SJSA1 (cell line): ENCODE measurements at regions not wholly inside any gene's neighbourhood (a gene's known extent, or its start where the extent isn't known, plus 50 kb on each side); places are given as distances from the start of the nearest gene placed in this dataset.

Source experiments
- DNase-seq, 2 experiments: peaks; one replicate each; pipeline ENCODE4 v3.0.0-alpha.2; 2015 to 2020; ENCODE audit warnings: low spot score in 2 of 2, low read depth in 1 of 2
- H3K27ac ChIP-seq: fragments of 250-450 bp; sonication (Bioruptor Pico); 2 replicates; pipeline ENCODE4 v1.5.1; 2020; ENCODE audit warnings: mild to moderate bottlenecking, moderate library complexity
- H3K27me3 ChIP-seq: fragments of 250-450 bp; sonication (Bioruptor Pico); replicated peaks from 2 replicates; pipeline ENCODE4 v1.5.1; 2020; ENCODE audit warnings: mild to moderate bottlenecking, moderate library complexity
- H3K36me3 ChIP-seq: fragments of 250-450 bp; sonication (Bioruptor Pico); 2 replicates; pipeline ENCODE4 v1.5.1; 2020; ENCODE audit warnings: mild to moderate bottlenecking
- H3K4me1 ChIP-seq: fragments of 250-450 bp; sonication (Bioruptor Pico); replicated peaks from 2 replicates; pipeline ENCODE4 v1.6.1; 2021; ENCODE audit warnings: mild to moderate bottlenecking
- H3K4me3 ChIP-seq: fragments of 250-450 bp; sonication (Bioruptor Pico); 2 replicates; pipeline ENCODE4 v1.5.1; 2020; ENCODE audit warnings: mild to moderate bottlenecking
- H3K9me3 ChIP-seq: fragments of 250-450 bp; sonication (Bioruptor Pico); replicated peaks from 2 replicates; pipeline ENCODE4 v1.5.1; 2020; ENCODE audit warnings: mild to moderate bottlenecking

- H3K36me3 ChIP-seq = no peaks in the 10 kb centered on the region
- H3K27me3 ChIP-seq = no peaks in the 10 kb centered on the region
- no peaks in the 10 kb centered on the region for H3K9me3 ChIP-seq
- no peak overlapping the region for H3K27ac ChIP-seq
- H3K4me1 ChIP-seq = no peaks in the 10 kb centered on the region
- no peak overlapping the region for H3K4me3 ChIP-seq
- no peak for DNase-seq
Observed at GRCh38 chr4:32423267-32423666, 1703.1 kb downstream of the PCDH7 start.

- H3K36me3 ChIP-seq = no peaks in the 10 kb centered on the region
- H3K4me1 ChIP-seq = no peaks in the 10 kb centered on the region
- H3K27me3 ChIP-seq = no peaks in the 10 kb centered on the region
- no peak for DNase-seq
- no peak overlapping the region for H3K4me3 ChIP-seq
- no peak overlapping the region for H3K27ac ChIP-seq
- H3K9me3 ChIP-seq = no peaks in the 10 kb centered on the region
Observed at GRCh38 chr4:32425243-32425642, 1705.1 kb downstream of the PCDH7 start.

- H3K36me3 ChIP-seq = no peaks in the 10 kb centered on the region
- no peak overlapping the region for H3K4me3 ChIP-seq
- H3K4me1 ChIP-seq = no peaks in the 10 kb centered on the region
- no peak for DNase-seq
- no peak overlapping the region for H3K27ac ChIP-seq
- no peaks in the 10 kb centered on the region for H3K9me3 ChIP-seq
- no peaks in the 10 kb centered on the region for H3K27me3 ChIP-seq
Observed at GRCh38 chr4:32427566-32427965, 1707.4 kb downstream of the PCDH7 start.

GRCh38 chr4:32429151-32429550, 1709.0 kb downstream of the PCDH7 start:
- no peaks in the 10 kb centered on the region for H3K4me1 ChIP-seq
- no peaks in the 10 kb centered on the region for H3K9me3 ChIP-seq
- H3K27ac ChIP-seq = no peak overlapping the region
- no peak overlapping the region for H3K4me3 ChIP-seq
- DNase-seq = no peak
- no peaks in the 10 kb centered on the region for H3K27me3 ChIP-seq
- no peaks in the 10 kb centered on the region for H3K36me3 ChIP-seq

- H3K9me3 ChIP-seq = no peaks in the 10 kb centered on the region
- DNase-seq = no peak
- no peaks in the 10 kb centered on the region for H3K4me1 ChIP-seq
- H3K27me3 ChIP-seq = no peaks in the 10 kb centered on the region
- H3K27ac ChIP-seq = no peak overlapping the region
- H3K4me3 ChIP-seq = no peak overlapping the region
- H3K36me3 ChIP-seq = no peaks in the 10 kb centered on the region
Observed at GRCh38 chr4:32435308-32435707, 1715.1 kb downstream of the PCDH7 start.

GRCh38 chr4:32436816-32437215, 1716.6 kb downstream of the PCDH7 start:
- no peaks in the 10 kb centered on the region for H3K27me3 ChIP-seq
- H3K4me3 ChIP-seq = no peak overlapping the region
- DNase-seq = no peak
- no peaks in the 10 kb centered on the region for H3K36me3 ChIP-seq
- H3K4me1 ChIP-seq = no peaks in the 10 kb centered on the region
- no peaks in the 10 kb centered on the region for H3K9me3 ChIP-seq
- no peak overlapping the region for H3K27ac ChIP-seq

GRCh38 chr4:32440391-32440790, 1720.2 kb downstream of the PCDH7 start:
- no peaks in the 10 kb centered on the region for H3K27me3 ChIP-seq
- DNase-seq = no peak

GRCh38 chr4:32454482-32454881, 1734.3 kb downstream of the PCDH7 start:
- H3K27ac ChIP-seq = no peak overlapping the region
- DNase-seq = no peak
- no peaks in the 10 kb centered on the region for H3K9me3 ChIP-seq
- H3K36me3 ChIP-seq = no peaks in the 10 kb centered on the region
- no peaks in the 10 kb centered on the region for H3K27me3 ChIP-seq
- no peaks in the 10 kb centered on the region for H3K4me1 ChIP-seq
- H3K4me3 ChIP-seq = no peak overlapping the region

More at GRCh38 chr4:32440391-32440790, 1720.2 kb downstream of the PCDH7 start:
- no peaks in the 10 kb centered on the region for H3K9me3 ChIP-seq
- H3K4me1 ChIP-seq = no peaks in the 10 kb centered on the region
- no peak overlapping the region for H3K27ac ChIP-seq
- H3K4me3 ChIP-seq = no peak overlapping the region
- H3K36me3 ChIP-seq = no peaks in the 10 kb centered on the region

- Histone ChIP-seq H3K4me1 (no peaks in the 10 kb centered on the region), H3K27me3 (no peaks in the 10 kb centered on the region), H3K9me3 (no peaks in the 10 kb centered on the region), H3K4me3 (no peak overlapping the region), H3K36me3 (no peaks in the 10 kb centered on the region), H3K27ac (no peak overlapping the region)
- DNase-seq = no peak
Observed at GRCh38 chr4:32455231-32455630, 1735.1 kb downstream of the PCDH7 start.

- no peak overlapping the region for H3K27ac ChIP-seq
- H3K9me3 ChIP-seq = no peaks in the 10 kb centered on the region
- DNase-seq = no peak
- no peaks in the 10 kb centered on the region for H3K36me3 ChIP-seq
- H3K4me3 ChIP-seq = no peak overlapping the region
- no peaks in the 10 kb centered on the region for H3K4me1 ChIP-seq
- H3K27me3 ChIP-seq = no peaks in the 10 kb centered on the region
Observed at GRCh38 chr4:32460972-32461371, 1740.8 kb downstream of the PCDH7 start.

- Histone ChIP-seq H3K27ac (no peak overlapping the region), H3K4me1 (no peaks in the 10 kb centered on the region), H3K9me3 (no peaks in the 10 kb centered on the region), H3K27me3 (no peaks in the 10 kb centered on the region), H3K36me3 (no peaks in the 10 kb centered on the region), H3K4me3 (no peak overlapping the region)
- no peak for DNase-seq
Observed at GRCh38 chr4:32462944-32463343, 1742.8 kb downstream of the PCDH7 start.

- Histone ChIP-seq H3K4me3 (no peak overlapping the region), H3K36me3 (no peaks in the 10 kb centered on the region), H3K27me3 (no peaks in the 10 kb centered on the region), H3K9me3 (no peaks in the 10 kb centered on the region), H3K4me1 (no peaks in the 10 kb centered on the region), H3K27ac (no peak overlapping the region)
- DNase-seq = no peak
Observed at GRCh38 chr4:32470087-32470585, 1750.0 kb downstream of the PCDH7 start.

- Histone ChIP-seq H3K9me3 (no peaks in the 10 kb centered on the region), H3K4me3 (no peak overlapping the region), H3K4me1 (no peaks in the 10 kb centered on the region), H3K27ac (no peak overlapping the region), H3K27me3 (no peaks in the 10 kb centered on the region), H3K36me3 (no peaks in the 10 kb centered on the region)
- no peak for DNase-seq
Observed at GRCh38 chr4:32472918-32473317, 1752.7 kb downstream of the PCDH7 start.

GRCh38 chr4:32475710-32476109, 1755.5 kb downstream of the PCDH7 start:
- Histone ChIP-seq H3K4me1 (no peaks in the 10 kb centered on the region), H3K36me3 (no peaks in the 10 kb centered on the region), H3K27ac (no peak overlapping the region), H3K9me3 (no peaks in the 10 kb centered on the region), H3K27me3 (no peaks in the 10 kb centered on the region), H3K4me3 (no peak overlapping the region)
- no peak for DNase-seq

GRCh38 chr4:32477518-32477917, 1757.3 kb downstream of the PCDH7 start:
- Histone ChIP-seq H3K9me3 (no peaks in the 10 kb centered on the region), H3K4me3 (no peak overlapping the region), H3K27ac (no peak overlapping the region), H3K4me1 (no peaks in the 10 kb centered on the region), H3K36me3 (no peaks in the 10 kb centered on the region), H3K27me3 (no peaks in the 10 kb centered on the region)
- no peak for DNase-seq
